GM18861 (cell line): ENCODE measurements at regions not wholly inside any gene's neighbourhood (a gene's known extent, or its start where the extent isn't known, plus 50 kb on each side); places are given as distances from the start of the nearest gene placed in this dataset.

ENCODE experiments used
- ATAC-seq: cut with Tn5 transposase; IDR thresholded peaks from one replicate; pipeline ENCODE4 v1.9.1; 2021; ENCODE audit not compliant: unreplicated experiment

DNA sequence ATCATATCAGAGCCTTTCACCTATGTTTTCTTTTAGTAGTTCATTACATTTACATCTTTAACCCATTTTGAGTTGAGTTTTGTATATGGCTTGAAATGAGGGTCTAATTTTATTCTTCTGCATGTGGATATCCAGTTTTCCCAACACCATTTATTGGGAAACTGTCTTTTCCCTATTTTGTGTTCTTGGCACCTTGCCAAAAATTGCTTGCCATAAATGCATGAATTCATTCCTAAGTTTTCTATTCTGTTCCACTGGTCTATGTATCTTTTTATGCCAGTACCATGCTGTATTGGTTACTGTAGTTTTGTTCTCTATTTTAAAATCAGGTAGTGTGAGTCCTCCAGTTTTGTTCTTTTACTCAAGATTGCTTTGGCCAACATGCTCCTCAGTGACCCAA, 144.0 kb upstream of the OBI1 start:
- ATAC-seq: no peak

DNA sequence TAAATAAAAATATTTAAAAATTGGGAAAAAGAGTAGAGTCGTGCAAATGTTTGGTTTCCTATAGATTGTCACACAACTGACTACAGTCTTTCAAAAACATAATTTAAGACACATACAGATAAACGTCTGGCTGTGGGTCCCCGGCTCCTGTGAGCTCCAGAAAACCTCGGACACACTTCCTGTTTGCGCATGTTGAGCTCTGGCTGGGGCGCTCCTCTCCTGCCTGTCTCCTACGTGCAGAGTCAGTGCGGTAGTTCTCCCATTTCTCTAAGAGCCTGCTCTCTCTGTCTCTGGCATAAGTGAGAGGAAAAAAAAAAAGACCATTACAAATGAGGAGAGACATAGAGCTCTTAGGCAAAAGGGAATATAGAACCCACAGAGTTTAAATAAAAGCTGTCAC, 128.2 kb upstream of the OBI1 start:
- no peak for ATAC-seq

DNA sequence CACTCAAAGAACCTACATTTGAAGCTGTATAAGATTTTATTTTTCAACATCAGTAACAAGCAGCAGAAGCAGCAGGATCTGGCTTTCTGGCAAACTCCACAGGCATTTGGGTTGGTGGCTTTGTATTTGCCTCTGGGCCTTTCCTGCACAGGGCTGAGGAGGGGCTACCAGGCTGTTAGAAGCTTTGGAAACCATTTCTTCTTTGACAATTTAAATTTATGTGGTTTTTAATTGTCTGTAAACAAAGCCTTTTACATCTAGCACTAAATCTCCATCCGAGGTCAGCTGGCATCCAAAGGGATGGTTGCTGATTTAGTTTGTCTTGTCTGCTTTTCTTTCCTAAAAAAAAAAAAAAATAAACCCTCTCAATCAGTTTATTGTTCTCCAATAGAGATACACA, 127.5 kb upstream of the OBI1 start:
- no peak for ATAC-seq

DNA sequence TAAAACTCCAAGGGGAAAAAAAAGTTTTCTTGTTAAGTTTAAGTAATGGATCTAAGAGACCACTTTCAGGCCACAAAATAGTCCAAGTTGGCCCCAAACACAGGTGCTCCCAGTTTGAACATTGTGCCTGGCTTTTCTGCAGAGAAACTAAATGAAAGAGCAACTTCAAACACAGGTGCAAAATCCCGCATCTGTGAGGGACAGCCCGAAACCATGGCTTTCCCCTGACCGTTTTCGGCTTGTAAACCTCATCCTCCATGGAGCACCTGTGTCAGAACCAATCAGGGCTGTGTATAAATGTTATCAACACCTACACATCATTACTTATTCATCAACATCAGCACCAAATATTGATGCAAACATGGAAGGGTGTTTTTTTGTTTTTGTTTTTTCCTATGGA, 126.8 kb upstream of the OBI1 start:
- ATAC-seq: no peak

DNA sequence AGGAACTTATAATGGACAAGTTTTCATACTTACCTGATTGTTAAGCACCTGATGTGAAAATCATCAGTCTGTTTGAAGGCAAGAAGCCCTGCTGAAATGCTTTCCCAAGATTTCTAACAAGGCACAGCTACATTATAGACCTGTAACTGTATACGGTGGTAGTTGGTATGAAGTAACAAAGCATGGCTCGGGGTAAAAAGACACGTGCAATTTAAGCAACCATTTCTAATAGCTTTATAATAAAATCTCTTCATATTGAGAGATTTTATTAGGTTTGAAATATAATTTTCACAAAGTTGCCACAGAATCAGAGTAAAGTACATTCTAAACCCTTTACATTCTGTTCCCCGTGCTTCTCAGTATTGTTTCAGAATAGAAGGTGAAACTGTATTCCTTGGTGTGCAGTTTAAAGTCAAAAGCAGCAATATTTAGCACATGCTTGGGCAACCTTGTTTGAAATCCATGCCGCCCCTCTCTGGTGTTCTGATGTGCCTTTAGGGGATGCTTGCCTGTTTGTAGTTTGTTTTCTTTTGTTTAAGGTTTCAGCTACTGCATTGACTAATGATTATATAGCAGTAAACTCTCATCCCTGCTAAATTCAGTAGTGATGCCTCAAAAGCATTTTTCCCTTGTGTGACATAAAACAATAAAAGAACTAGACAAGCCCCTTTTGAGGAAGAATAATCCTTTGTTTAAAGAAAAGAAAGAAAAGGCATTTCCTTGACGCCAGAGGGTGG, 125.2 kb upstream of the OBI1 start:
- no peak for ATAC-seq

- no peak for ATAC-seq
These were observed 121.8 kb upstream of the OBI1 start for GRCh38 chr13:78780708-78781107.

DNA sequence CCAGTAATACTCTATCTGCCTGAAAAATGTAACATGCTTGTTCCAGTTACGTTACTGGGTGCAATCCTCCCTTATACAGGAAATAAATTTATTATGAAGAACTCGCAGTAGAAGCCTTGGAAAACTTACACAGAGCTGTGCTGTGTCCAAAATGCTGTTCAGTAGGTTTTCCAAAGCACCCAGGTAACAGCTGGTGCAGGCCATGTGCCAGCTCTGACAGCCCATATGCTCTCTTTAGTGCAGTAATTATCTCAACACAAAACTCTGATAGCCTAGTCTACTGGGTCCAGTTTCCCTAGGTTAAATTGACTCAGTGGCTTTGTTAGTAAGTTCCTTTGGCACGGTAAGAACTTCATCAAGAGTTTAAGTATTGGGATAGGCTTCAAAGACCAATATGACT, 120.7 kb upstream of the OBI1 start:
- no peak for ATAC-seq

GRCh38 chr13:78777976-78778375, 119.0 kb upstream of the OBI1 start:
- ATAC-seq: no peak

DNA sequence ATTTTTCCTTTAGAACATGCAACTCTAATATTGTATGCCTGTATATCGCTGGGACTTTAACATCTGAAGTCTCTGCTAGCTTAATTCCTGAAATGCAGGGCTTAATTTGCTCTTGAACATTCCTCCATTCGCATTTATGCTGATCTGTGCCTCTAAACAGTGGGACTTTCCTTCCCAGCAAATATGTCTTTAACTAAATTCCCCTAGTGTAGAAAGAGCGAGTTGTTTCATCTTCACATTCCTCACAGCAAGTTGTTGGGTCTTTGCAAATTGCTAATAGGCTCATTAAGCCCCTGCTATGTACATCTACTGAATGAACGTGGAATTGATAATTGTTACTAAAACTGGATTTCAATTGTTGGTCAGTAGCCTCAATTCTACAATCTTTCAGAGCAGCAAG, 118.4 kb upstream of the OBI1 start:
- no peak for ATAC-seq

DNA sequence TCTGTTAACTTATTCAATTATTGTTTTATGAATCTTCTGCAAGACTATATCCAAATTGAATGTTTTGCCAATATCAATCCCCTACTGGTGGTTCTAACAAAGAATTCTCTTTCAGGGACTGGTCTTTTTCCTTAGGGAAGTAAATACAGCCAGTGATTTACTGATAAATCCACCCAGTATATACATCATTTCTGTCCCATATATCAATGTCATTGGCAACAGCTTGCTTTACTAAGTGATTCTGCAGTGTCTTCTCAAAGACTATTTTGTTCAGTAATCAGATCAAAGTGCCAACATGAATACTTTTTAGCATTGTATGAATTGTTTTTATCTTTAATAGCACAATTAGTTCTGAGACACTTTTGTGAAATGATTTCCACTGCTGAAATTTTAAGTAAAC, 114.0 kb upstream of the OBI1 start:
- ATAC-seq: no peak

DNA sequence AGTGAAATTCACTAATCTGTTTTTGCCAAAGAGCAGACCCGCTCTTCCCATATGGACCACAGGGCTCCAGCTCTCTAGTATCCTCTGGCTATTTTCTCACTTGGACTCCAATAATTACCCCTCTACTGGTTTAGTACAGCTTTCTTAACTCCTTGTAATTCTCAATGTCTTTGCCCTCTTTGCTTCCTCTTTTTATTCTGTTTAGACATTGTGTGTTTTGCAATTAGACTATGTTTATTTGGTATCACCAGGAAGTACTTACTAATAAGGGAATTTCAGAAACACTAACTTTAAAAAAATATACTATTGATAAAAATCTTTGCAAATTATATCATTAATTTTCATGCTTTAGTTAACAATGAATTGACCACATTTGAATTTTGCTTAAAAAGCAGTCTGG, 111.6 kb upstream of the OBI1 start:
- no peak for ATAC-seq

GRCh38 chr13:78768950-78769349, 110.0 kb upstream of the OBI1 start:
- ATAC-seq: no peak

DNA sequence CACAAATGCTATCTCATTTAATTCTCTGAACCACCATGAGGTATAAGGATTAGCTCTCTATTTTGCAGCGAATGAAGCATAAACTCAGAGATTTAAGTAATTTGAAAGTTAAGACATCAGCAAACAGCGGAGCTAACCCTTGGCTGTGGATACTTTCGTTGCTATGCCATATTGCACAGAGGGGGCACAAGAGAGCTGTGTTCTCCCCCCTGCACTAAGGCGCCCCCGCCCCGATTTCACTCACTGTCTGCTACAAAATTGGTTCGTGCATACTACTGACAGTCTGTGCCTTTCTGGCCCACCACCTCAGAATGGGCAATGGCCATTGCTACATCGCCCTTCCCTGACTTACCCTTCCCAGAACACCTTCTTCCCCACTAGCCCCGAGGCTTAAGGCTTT, 105.7 kb upstream of the OBI1 start:
- no peak for ATAC-seq

- ATAC-seq: no peak
These were observed 103.9 kb upstream of the OBI1 start for GRCh38 chr13:78762825-78763224.

- ATAC-seq: no peak
These were observed 100.7 kb upstream of the OBI1 start for GRCh38 chr13:78759704-78760103.

GRCh38 chr13:78758549-78758948, 99.6 kb upstream of the OBI1 start:
- ATAC-seq: no peak

DNA sequence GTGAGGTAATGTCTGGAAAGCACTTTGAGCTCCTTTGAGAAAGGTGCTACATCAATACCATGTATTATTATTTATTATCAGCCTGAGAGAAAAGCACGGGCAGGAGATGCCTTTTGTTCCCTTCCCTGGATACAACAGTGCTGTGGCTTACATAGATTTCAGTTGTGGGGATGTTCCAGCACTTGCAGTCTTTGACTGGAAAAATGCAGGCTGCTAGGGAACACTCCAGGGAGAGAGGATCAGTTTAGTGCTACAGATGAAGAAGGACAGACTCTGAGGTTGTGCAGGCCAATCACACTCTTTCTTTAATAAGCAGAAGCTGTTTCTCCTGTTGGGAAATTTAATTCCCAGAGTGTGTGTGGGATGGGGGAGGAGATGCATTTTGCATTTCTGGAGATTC, 94.5 kb upstream of the OBI1 start:
- no peak for ATAC-seq

GRCh38 chr13:78750735-78751134, 91.8 kb upstream of the OBI1 start:
- ATAC-seq: no peak

DNA sequence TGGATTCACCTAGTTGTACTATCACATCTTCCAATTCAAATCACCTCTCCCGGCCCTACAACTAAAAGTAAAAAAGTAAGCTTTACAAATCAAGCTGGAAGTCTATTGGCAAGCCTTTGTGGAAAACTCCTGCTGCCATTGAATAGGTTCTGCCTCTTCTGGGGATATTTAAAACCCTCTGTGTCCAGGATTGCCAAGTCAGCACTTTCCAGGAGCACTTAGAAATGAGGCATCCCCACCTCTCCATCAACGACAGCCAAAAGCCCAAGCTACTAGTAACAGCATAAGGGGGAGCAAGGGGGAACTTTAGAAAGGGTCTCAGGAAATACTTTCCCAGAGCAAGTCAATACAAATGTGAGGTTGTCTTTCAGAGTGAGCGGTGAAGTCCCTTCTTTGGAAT, 85.0 kb upstream of the OBI1 start:
- ATAC-seq: no peak

DNA sequence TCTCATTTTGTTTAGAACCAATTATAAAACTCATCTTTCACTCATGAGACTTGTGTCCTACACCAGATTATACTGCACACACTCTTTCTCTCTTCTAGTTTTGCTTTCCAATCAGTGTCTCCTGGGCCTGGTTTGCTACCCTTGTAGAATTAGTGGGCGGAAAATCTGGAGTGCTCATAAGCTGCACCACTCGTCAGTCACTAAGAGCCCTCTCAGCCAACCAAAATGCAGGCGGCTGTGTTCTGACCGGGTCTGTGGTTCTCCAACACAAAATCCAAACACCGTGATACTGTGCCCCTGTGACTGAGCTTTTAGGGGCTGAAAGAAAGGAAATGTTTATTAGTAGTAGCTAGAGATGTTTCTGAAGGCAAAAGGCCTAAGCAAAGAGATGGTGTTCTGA, 83.7 kb upstream of the OBI1 start:
- no peak for ATAC-seq

- ATAC-seq: no peak
These were observed 77.2 kb upstream of the OBI1 start for GRCh38 chr13:78736142-78736541.

GRCh38 chr13:78732445-78733017, 73.6 kb upstream of the OBI1 start:
- no peak for ATAC-seq

DNA sequence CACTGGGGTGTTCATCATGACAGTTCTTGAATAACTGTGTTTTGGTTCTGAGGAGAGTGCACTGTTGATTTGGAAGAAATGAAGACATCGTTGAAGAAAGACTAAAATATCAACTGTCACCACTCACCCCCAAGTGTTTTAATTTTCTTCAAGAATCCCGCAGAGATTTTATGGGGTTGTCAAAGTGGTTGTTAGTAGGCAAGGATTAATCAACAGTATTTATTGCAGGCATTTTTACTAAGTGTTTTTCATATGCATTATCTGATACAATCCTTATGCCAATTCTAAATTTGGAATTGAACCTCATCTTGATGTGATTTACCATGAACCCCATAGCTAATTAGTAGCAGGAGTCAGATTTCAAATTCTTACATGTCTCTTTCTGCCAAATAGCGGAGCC, 63.7 kb upstream of the OBI1 start:
- no peak for ATAC-seq
